GM23338 (cell line): ENCODE measurements at regions not wholly inside any gene's neighbourhood (a gene's known extent, or its start where the extent isn't known, plus 50 kb on each side); places are given as distances from the start of the nearest gene placed in this dataset.

Source experiments
- ATAC-seq: fragments of 200-7000 bp; cut with Tn5 transposase; 3 replicates; pipeline ENCODE4 v1.9.1; 2020
- DNase-seq: peaks from one replicate; pipeline ENCODE4 v3.0.0-alpha.2; 2015; ENCODE audit warnings: low spot score
- H2AFZ ChIP-seq: fragments of 200-600 bp; sonication (generic); 2 replicates; pipeline ENCODE4 v1.8.0; 2016; ENCODE audit warnings: antibody characterized with exemption, mild to moderate bottlenecking, moderate library complexity
- H3F3A ChIP-seq: fragments of 200-600 bp; sonication (generic); replicated peaks from 2 replicates; pipeline ENCODE4 v1.8.0; 2017; ENCODE audit warnings: antibody characterized with exemption, mixed run types, low read depth
- H3K27ac ChIP-seq: fragments of 200-600 bp; sonication (generic); 2 replicates; pipeline ENCODE4 v1.6.1; 2016; ENCODE audit warnings: low read depth
- H3K27me3 ChIP-seq: fragments of 200-600 bp; sonication (generic); 2 replicates; pipeline ENCODE4 v1.8.0; 2016; ENCODE audit warnings: mild to moderate bottlenecking, mixed run types, moderate library complexity; ENCODE audit not compliant: insufficient read depth
- H3K36me3 ChIP-seq: fragments of 200-600 bp; sonication (generic); 2 replicates; pipeline ENCODE4 v1.8.0; 2016; ENCODE audit warnings: mild to moderate bottlenecking; ENCODE audit not compliant: insufficient read depth
- H3K4me1 ChIP-seq: fragments of 200-600 bp; sonication (generic); 2 replicates; pipeline ENCODE4 v1.8.0; 2016; ENCODE audit warnings: mild to moderate bottlenecking, moderate library complexity; ENCODE audit not compliant: insufficient read depth
- H3K4me2 ChIP-seq: fragments of 200-600 bp; sonication (generic); 2 replicates; pipeline ENCODE4 v1.7.1; 2017; ENCODE audit warnings: mixed run types
- H3K4me3 ChIP-seq: fragments of 200-600 bp; sonication (generic); 2 replicates; pipeline ENCODE4 v1.6.1; 2016; ENCODE audit warnings: mixed run types
- H3K79me2 ChIP-seq: fragments of 200-600 bp; sonication (generic); replicated peaks from 2 replicates; pipeline ENCODE4 v1.8.0; 2017; ENCODE audit warnings: mild to moderate bottlenecking; ENCODE audit not compliant: insufficient read depth
- H3K9me2 ChIP-seq: fragments of 200-600 bp; sonication (generic); 2 replicates; pipeline ENCODE4 v1.8.0; 2017; ENCODE audit not compliant: insufficient read depth
- H4K20me1 ChIP-seq: fragments of 200-600 bp; sonication (generic); replicated peaks from 2 replicates; pipeline ENCODE4 v1.8.0; 2017; ENCODE audit warnings: mild to moderate bottlenecking; ENCODE audit not compliant: insufficient read depth
- H3K27ac Mint-ChIP-seq: 2 replicates; pipeline ENCODE4 v1.8.0; 2020; ENCODE audit warnings: inconsistent platforms, mild to moderate bottlenecking, moderate library complexity, mixed read lengths
- H3K27me3 Mint-ChIP-seq: 3 replicates; pipeline ENCODE4 v1.8.0; 2022; ENCODE audit warnings: low read depth, mild to moderate bottlenecking, moderate library complexity, mixed read lengths, inconsistent platforms; ENCODE audit not compliant: insufficient read depth, poor library complexity
- H3K36me3 Mint-ChIP-seq: 3 replicates; pipeline ENCODE4 v1.8.0; 2021; ENCODE audit warnings: low read depth, mild to moderate bottlenecking, inconsistent platforms, moderate library complexity, mixed read lengths
- H3K4me1 Mint-ChIP-seq: 3 replicates; pipeline ENCODE4 v1.8.0; 2020; ENCODE audit warnings: mild to moderate bottlenecking, inconsistent platforms, mixed read lengths
- H3K4me3 Mint-ChIP-seq: 3 replicates; pipeline ENCODE4 v1.8.0; 2021; ENCODE audit warnings: moderate library complexity, mild to moderate bottlenecking, inconsistent platforms, mixed read lengths
- H3K9me3 Mint-ChIP-seq: 3 replicates; pipeline ENCODE4 v1.8.0; 2020; ENCODE audit warnings: moderate library complexity, mild to moderate bottlenecking, inconsistent platforms, mixed read lengths
- JUNB ChIP-seq: IDR thresholded peaks from one replicate; pipeline ENCODE4 v1.6.1; 2016; ENCODE audit warnings: antibody characterized with exemption; ENCODE audit not compliant: unreplicated experiment
- ZNF331 ChIP-seq: fragments of 250-450 bp; sonication (Bioruptor Pico); IDR thresholded peaks from 2 replicates; pipeline ENCODE4 v1.5.0; 2020; ENCODE audit warnings: low read depth, mild to moderate bottlenecking, moderate library complexity
- TF ChIP-seq, protein P1 (sequence below): fragments of 250-450 bp; sonication (Bioruptor Pico); IDR thresholded peaks from 2 replicates; pipeline ENCODE4 v1.5.0; 2020; ENCODE audit warnings: mild to moderate bottlenecking, moderate library complexity
- TF ChIP-seq, protein P2 (sequence below): IDR thresholded peaks from one replicate; pipeline ENCODE4 v1.6.1; 2018; ENCODE audit warnings: antibody characterized with exemption; ENCODE audit not compliant: unreplicated experiment

GRCh38 chr17:11023639-11024479 is 186.0 kb upstream of the PIRT start (continued):
- TF ChIP-seq, protein P1, sequence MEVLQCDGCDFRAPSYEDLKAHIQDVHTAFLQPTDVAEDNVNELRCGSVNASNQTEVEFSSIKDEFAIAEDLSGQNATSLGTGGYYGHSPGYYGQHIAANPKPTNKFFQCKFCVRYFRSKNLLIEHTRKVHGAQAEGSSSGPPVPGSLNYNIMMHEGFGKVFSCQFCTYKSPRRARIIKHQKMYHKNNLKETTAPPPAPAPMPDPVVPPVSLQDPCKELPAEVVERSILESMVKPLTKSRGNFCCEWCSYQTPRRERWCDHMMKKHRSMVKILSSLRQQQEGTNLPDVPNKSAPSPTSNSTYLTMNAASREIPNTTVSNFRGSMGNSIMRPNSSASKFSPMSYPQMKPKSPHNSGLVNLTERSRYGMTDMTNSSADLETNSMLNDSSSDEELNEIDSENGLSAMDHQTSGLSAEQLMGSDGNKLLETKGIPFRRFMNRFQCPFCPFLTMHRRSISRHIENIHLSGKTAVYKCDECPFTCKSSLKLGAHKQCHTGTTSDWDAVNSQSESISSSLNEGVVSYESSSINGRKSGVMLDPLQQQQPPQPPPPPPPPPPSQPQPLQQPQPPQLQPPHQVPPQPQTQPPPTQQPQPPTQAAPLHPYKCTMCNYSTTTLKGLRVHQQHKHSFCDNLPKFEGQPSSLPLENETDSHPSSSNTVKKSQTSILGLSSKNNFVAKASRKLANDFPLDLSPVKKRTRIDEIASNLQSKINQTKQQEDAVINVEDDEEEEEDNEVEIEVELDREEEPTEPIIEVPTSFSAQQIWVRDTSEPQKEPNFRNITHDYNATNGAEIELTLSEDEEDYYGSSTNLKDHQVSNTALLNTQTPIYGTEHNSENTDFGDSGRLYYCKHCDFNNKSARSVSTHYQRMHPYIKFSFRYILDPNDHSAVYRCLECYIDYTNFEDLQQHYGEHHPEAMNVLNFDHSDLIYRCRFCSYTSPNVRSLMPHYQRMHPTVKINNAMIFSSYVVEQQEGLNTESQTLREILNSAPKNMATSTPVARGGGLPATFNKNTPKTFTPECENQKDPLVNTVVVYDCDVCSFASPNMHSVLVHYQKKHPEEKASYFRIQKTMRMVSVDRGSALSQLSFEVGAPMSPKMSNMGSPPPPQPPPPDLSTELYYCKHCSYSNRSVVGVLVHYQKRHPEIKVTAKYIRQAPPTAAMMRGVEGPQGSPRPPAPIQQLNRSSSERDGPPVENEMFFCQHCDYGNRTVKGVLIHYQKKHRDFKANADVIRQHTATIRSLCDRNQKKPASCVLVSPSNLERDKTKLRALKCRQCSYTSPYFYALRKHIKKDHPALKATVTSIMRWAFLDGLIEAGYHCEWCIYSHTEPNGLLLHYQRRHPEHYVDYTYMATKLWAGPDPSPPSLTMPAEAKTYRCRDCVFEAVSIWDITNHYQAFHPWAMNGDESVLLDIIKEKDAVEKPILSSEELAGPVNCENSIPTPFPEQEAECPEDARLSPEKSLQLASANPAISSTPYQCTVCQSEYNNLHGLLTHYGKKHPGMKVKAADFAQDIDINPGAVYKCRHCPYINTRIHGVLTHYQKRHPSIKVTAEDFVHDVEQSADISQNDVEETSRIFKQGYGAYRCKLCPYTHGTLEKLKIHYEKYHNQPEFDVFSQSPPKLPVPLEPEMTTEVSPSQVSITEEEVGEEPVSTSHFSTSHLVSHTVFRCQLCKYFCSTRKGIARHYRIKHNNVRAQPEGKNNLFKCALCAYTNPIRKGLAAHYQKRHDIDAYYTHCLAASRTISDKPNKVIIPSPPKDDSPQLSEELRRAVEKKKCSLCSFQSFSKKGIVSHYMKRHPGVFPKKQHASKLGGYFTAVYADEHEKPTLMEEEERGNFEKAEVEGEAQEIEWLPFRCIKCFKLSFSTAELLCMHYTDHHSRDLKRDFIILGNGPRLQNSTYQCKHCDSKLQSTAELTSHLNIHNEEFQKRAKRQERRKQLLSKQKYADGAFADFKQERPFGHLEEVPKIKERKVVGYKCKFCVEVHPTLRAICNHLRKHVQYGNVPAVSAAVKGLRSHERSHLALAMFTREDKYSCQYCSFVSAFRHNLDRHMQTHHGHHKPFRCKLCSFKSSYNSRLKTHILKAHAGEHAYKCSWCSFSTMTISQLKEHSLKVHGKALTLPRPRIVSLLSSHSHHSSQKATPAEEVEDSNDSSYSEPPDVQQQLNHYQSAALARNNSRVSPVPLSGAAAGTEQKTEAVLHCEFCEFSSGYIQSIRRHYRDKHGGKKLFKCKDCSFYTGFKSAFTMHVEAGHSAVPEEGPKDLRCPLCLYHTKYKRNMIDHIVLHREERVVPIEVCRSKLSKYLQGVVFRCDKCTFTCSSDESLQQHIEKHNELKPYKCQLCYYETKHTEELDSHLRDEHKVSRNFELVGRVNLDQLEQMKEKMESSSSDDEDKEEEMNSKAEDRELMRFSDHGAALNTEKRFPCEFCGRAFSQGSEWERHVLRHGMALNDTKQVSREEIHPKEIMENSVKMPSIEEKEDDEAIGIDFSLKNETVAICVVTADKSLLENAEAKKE (CRISPR knock-in tag) = no peak
- TF ChIP-seq, protein P2, sequence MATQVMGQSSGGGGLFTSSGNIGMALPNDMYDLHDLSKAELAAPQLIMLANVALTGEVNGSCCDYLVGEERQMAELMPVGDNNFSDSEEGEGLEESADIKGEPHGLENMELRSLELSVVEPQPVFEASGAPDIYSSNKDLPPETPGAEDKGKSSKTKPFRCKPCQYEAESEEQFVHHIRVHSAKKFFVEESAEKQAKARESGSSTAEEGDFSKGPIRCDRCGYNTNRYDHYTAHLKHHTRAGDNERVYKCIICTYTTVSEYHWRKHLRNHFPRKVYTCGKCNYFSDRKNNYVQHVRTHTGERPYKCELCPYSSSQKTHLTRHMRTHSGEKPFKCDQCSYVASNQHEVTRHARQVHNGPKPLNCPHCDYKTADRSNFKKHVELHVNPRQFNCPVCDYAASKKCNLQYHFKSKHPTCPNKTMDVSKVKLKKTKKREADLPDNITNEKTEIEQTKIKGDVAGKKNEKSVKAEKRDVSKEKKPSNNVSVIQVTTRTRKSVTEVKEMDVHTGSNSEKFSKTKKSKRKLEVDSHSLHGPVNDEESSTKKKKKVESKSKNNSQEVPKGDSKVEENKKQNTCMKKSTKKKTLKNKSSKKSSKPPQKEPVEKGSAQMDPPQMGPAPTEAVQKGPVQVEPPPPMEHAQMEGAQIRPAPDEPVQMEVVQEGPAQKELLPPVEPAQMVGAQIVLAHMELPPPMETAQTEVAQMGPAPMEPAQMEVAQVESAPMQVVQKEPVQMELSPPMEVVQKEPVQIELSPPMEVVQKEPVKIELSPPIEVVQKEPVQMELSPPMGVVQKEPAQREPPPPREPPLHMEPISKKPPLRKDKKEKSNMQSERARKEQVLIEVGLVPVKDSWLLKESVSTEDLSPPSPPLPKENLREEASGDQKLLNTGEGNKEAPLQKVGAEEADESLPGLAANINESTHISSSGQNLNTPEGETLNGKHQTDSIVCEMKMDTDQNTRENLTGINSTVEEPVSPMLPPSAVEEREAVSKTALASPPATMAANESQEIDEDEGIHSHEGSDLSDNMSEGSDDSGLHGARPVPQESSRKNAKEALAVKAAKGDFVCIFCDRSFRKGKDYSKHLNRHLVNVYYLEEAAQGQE = no peak

- H3K27me3 Mint-ChIP-seq = peaks cover 2% of the 10 kb centered on the region
- no peak overlapping the region for H3K27ac ChIP-seq
- H3K27me3 ChIP-seq = no peaks in the 10 kb centered on the region
- H3K4me3 ChIP-seq = no peak overlapping the region
- no peaks in the 10 kb centered on the region for H4K20me1 ChIP-seq
- H3K79me2 ChIP-seq = no peaks in the 10 kb centered on the region
- no peak for ATAC-seq
- no peak overlapping the region for H2AFZ ChIP-seq
- H3K4me3 Mint-ChIP-seq = no peak overlapping the region
- no peak for DNase-seq
- no peaks in the 10 kb centered on the region for H3K9me2 ChIP-seq
- no peak for TF ChIP-seq ZNF331 (CRISPR knock-in tag)
- TF ChIP-seq, protein P2 = no peak
- TF ChIP-seq JUNB = no peak
- H3K36me3 Mint-ChIP-seq = peaks cover 43% of the 10 kb centered on the region
- H3K4me1 ChIP-seq = no peaks in the 10 kb centered on the region
- no peaks in the 10 kb centered on the region for H3K4me1 Mint-ChIP-seq
- H3K9me3 Mint-ChIP-seq = peaks cover 100% of the 10 kb centered on the region
- H3K36me3 ChIP-seq = peaks cover 8% of the 10 kb centered on the region
- H3K27ac Mint-ChIP-seq = no peak overlapping the region
- no peak overlapping the region for H3K4me2 ChIP-seq
- no peaks in the 10 kb centered on the region for H3F3A ChIP-seq
Measured at GRCh38 chr17:11006530-11006929, 168.6 kb upstream of the PIRT start.
